ENCODE measurements at regions not wholly inside any gene's neighbourhood (a gene's known extent, or its start where the extent isn't known, plus 50 kb on each side); places are given as distances from the start of the nearest gene placed in this dataset.

GRCh38 chr1:203954293-203954692 is 92.9 kb downstream of the SNRPE start:
- no peak for TF ChIP-seq CTCF (conservative IDR thresholded peaks at IDR 0.05)
- no peak for TF ChIP-seq EZH2 (IDR thresholded peaks at IDR 0.05; ENCODE audit: low read depth)
